Tibial artery (tissue), 4 donors: ENCODE measurements at regions not wholly inside any gene's neighbourhood (a gene's known extent, or its start where the extent isn't known, plus 50 kb on each side); places are given as distances from the start of the nearest gene placed in this dataset.

Experiments
- DNase-seq, 2 donors: peaks; one replicate each; pipeline ENCODE4 v3.0.0-alpha.2; 2019
- H3K27ac ChIP-seq, 2 donors: fragments of 200-600 bp; sonication (generic) in 1 of 2; 1 replicate in 1 of 2; 2 replicates in 1 of 2; pipeline ENCODE4 v1.5.1; 2018 to 2019; ENCODE audit warnings: mild to moderate bottlenecking in 1 of 2
- H3K27me3 ChIP-seq, 2 donors: fragments of 200-600 bp; sonication (generic) in 1 of 2; one replicate each; pipeline versions ENCODE4 v1.5.1 to v1.6.0; 2016 to 2019
- H3K36me3 ChIP-seq, 3 donors: fragments of 200-600 bp; sonication (generic) in 2 of 3; one replicate each; pipeline ENCODE4 v1.5.1; 2016 to 2019; ENCODE audit warnings: mild to moderate bottlenecking in 2 of 3
- H3K4me1 ChIP-seq, 4 donors: fragments of 200-600 bp; sonication (generic) in 2 of 4; 1 replicate in 3 of 4; 2 replicates in 1 of 4; pipeline ENCODE4 v1.5.1; 2016 to 2019
- H3K4me3 ChIP-seq, 2 donors: fragments of 200-600 bp; sonication (generic) in 1 of 2; 1 replicate in 1 of 2; 2 replicates in 1 of 2; pipeline ENCODE4 v1.5.1; 2018 to 2019; ENCODE audit warnings: mild to moderate bottlenecking in 2 of 2
- H3K9me3 ChIP-seq, 3 donors: fragments of 200-600 bp; sonication (generic) in 1 of 3; one replicate each; pipeline ENCODE4 v1.5.1; 2016 to 2019
- intact Hi-C: fragments of 100-400 bp; cut with DNase I; formaldehyde crosslinking; loops from one replicate; pipeline ENCODE4 v1.15.0; 2023; ENCODE audit warnings: low total_unique reads
- TF ChIP-seq, protein P1 (sequence below), 2 experiments: fragments of 200-600 bp in 1 of 2; fragments of 450-650 bp in 1 of 2; IDR thresholded peaks; one replicate each; pipeline ENCODE4 v1.5.1; 2017 to 2019; ENCODE audit warnings: antibody characterized with exemption in 2 of 2, mild to moderate bottlenecking in 1 of 2, moderate library complexity in 1 of 2

GRCh38 chr18:2009942-2010697, 561.2 kb downstream of the METTL4 start:
- intact Hi-C loops = no loop called here
- no peaks in the 10 kb centered on the region for H3K4me1 ChIP-seq
- H3K9me3 ChIP-seq = no peaks in the 10 kb centered on the region
- no peaks in the 10 kb centered on the region for H3K36me3 ChIP-seq
- H3K27me3 ChIP-seq = no peaks in the 10 kb centered on the region
- DNase-seq = no peak
- H3K27ac ChIP-seq = no peak overlapping the region
- TF ChIP-seq, protein P1, sequence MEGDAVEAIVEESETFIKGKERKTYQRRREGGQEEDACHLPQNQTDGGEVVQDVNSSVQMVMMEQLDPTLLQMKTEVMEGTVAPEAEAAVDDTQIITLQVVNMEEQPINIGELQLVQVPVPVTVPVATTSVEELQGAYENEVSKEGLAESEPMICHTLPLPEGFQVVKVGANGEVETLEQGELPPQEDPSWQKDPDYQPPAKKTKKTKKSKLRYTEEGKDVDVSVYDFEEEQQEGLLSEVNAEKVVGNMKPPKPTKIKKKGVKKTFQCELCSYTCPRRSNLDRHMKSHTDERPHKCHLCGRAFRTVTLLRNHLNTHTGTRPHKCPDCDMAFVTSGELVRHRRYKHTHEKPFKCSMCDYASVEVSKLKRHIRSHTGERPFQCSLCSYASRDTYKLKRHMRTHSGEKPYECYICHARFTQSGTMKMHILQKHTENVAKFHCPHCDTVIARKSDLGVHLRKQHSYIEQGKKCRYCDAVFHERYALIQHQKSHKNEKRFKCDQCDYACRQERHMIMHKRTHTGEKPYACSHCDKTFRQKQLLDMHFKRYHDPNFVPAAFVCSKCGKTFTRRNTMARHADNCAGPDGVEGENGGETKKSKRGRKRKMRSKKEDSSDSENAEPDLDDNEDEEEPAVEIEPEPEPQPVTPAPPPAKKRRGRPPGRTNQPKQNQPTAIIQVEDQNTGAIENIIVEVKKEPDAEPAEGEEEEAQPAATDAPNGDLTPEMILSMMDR (IDR thresholded peaks at IDR 0.05) = no peak
- no peak overlapping the region for H3K4me3 ChIP-seq

GRCh38 chr18:2027016-2027415, 544.3 kb downstream of the METTL4 start:
- TF ChIP-seq, protein P1 (IDR thresholded peaks at IDR 0.05) = no peak
- intact Hi-C loops = no loop called here
- no peak overlapping the region for H3K4me3 ChIP-seq
- DNase-seq = no peak
- H3K27ac ChIP-seq = no peak overlapping the region
- H3K27me3 ChIP-seq = no peaks in the 10 kb centered on the region
- no peaks in the 10 kb centered on the region for H3K36me3 ChIP-seq
- H3K4me1 ChIP-seq = no peaks in the 10 kb centered on the region
- H3K9me3 ChIP-seq = no peaks in the 10 kb centered on the region

GRCh38 chr18:2027756-2028155, 543.5 kb downstream of the METTL4 start:
- TF ChIP-seq, protein P1 (IDR thresholded peaks at IDR 0.05) = no peak
- Histone ChIP-seq H3K27ac (no peak overlapping the region), H3K27me3 (no peaks in the 10 kb centered on the region), H3K4me1 (no peaks in the 10 kb centered on the region), H3K9me3 (no peaks in the 10 kb centered on the region), H3K4me3 (no peak overlapping the region), H3K36me3 (no peaks in the 10 kb centered on the region)
- DNase-seq = no peak
- intact Hi-C loops = no loop called here

- H3K9me3 ChIP-seq = no peaks in the 10 kb centered on the region
- H3K4me1 ChIP-seq = no peaks in the 10 kb centered on the region
- H3K27me3 ChIP-seq = no peaks in the 10 kb centered on the region
- intact Hi-C loops = no loop called here
- no peaks in the 10 kb centered on the region for H3K36me3 ChIP-seq
- DNase-seq = no peak
- no peak overlapping the region for H3K27ac ChIP-seq
- H3K4me3 ChIP-seq = no peak overlapping the region
- TF ChIP-seq, protein P1 (IDR thresholded peaks at IDR 0.05) = no peak
Measured at GRCh38 chr18:2028986-2029385, 542.3 kb downstream of the METTL4 start.

DNA sequence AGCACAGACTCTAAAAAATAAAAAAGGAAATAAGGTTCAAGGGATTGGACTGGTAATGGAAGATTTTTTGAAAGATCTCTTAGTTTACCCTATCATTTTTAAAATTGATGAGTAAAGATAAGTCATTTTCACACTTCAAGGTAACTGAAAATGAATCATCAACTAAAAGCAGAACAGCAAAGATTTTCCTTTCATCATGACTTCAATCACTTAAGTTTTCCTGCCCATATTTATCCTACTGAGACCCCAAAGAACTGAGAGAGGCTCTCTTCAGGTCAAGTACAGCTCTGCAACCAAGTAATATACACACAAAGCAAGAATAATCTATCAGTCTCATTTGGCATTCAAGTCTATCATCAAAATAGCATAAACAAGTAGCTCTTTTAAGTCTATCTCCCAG, 540.7 kb downstream of the METTL4 start:
- intact Hi-C loops = no loop called here
- no peaks in the 10 kb centered on the region for H3K27me3 ChIP-seq
- H3K4me3 ChIP-seq = no peak overlapping the region
- TF ChIP-seq, protein P1 (IDR thresholded peaks at IDR 0.05) = no peak
- no peaks in the 10 kb centered on the region for H3K4me1 ChIP-seq
- DNase-seq = no peak
- H3K9me3 ChIP-seq = no peaks in the 10 kb centered on the region
- no peaks in the 10 kb centered on the region for H3K36me3 ChIP-seq
- H3K27ac ChIP-seq = no peak overlapping the region
